A673 (cell line): ENCODE measurements at regions not wholly inside any gene's neighbourhood (a gene's known extent, or its start where the extent isn't known, plus 50 kb on each side); places are given as distances from the start of the nearest gene placed in this dataset.

Experiments
- BruUV-seq: library from RNA; stranded (reverse); fragments of 400-500 nt; replicated peaks from 2 replicates; lab custom pipeline; 2021; lab: Mats Ljungman, UMichigan
- CTCF ChIA-PET: fragments of 300-600 bp; sonication (Branson Sonifier 250); formaldehyde crosslinking; loops from one replicate; lab custom pipeline; 2022; ENCODE audit warnings: antibody characterized with exemption; lab: Charles Lee
- POLR2A ChIA-PET: fragments of 300-600 bp; sonication (Branson Sonifier 250); formaldehyde crosslinking; loops from one replicate; lab custom pipeline; 2022; ENCODE audit warnings: antibody characterized with exemption; ENCODE audit not compliant: low non-redundant PET; lab: Charles Lee
- DNase-seq: peaks from one replicate; pipeline ENCODE4 v3.0.0-alpha.2; 2015; ENCODE audit warnings: low spot score
- H3K27ac ChIP-seq: fragments of 200-600 bp; sonication (generic); 2 replicates; pipeline ENCODE4 v1.5.1; 2016; ENCODE audit warnings: mixed run types, low read depth, mild to moderate bottlenecking, mixed read lengths, antibody characterized with exemption, low read length; ENCODE audit not compliant: poor library complexity, severe bottlenecking
- H3K27me3 ChIP-seq: fragments of 200-600 bp; sonication (generic); replicated peaks from 2 replicates; pipeline ENCODE4 v1.6.1; 2017; ENCODE audit warnings: mixed run types, low read depth, mild to moderate bottlenecking, mixed read lengths, antibody characterized with exemption, low read length; ENCODE audit not compliant: insufficient read depth, poor library complexity
- H3K36me3 ChIP-seq: fragments of 200-600 bp; sonication (generic); 2 replicates; pipeline ENCODE4 v1.6.1; 2016; ENCODE audit warnings: mixed run types, mild to moderate bottlenecking, mixed read lengths, antibody characterized with exemption, low read length; ENCODE audit not compliant: insufficient read depth, poor library complexity, severe bottlenecking
- H3K4me1 ChIP-seq: fragments of 200-600 bp; sonication (generic); 2 replicates; pipeline ENCODE4 v1.6.1; 2017; ENCODE audit warnings: mixed run types, mild to moderate bottlenecking, mixed read lengths, antibody characterized with exemption, low read length; ENCODE audit not compliant: insufficient read depth, poor library complexity, severe bottlenecking
- H3K4me3 ChIP-seq: fragments of 200-600 bp; sonication (generic); 2 replicates; pipeline ENCODE4 v1.5.1; 2016; ENCODE audit warnings: low read depth, mixed run types, mild to moderate bottlenecking, mixed read lengths, low read length; ENCODE audit not compliant: poor library complexity, severe bottlenecking
- H3K9me3 ChIP-seq: fragments of 200-600 bp; sonication (generic); 2 replicates; pipeline ENCODE4 v1.6.1; 2016; ENCODE audit warnings: mixed run types, low read depth, mild to moderate bottlenecking, mixed read lengths, antibody characterized with exemption, low read length; ENCODE audit not compliant: poor library complexity, severe bottlenecking
- CTCF ChIP-seq: fragments of 300-800, 200-600 bp; sonication (generic); conservative IDR thresholded peaks from 2 replicates; pipeline ENCODE4 v1.5.1; 2017; ENCODE audit warnings: low read depth, mild to moderate bottlenecking, antibody characterized with exemption, low read length, moderate library complexity, mixed read lengths
- EZH2 ChIP-seq: fragments of 200-600 bp; sonication (generic); IDR thresholded peaks from 2 replicates; pipeline ENCODE4 v1.6.1; 2017; ENCODE audit warnings: borderline replicate concordance, low read depth, mild to moderate bottlenecking, mixed read lengths, antibody characterized with exemption, low read length; ENCODE audit not compliant: poor library complexity, severe bottlenecking
- intact Hi-C: fragments of 100-400 bp; cut with micrococcal nuclease; formaldehyde crosslinking; loops from one replicate; pipeline ENCODE4 v1.10.0; 2022; ENCODE audit not compliant: unreplicated experiment

DNA sequence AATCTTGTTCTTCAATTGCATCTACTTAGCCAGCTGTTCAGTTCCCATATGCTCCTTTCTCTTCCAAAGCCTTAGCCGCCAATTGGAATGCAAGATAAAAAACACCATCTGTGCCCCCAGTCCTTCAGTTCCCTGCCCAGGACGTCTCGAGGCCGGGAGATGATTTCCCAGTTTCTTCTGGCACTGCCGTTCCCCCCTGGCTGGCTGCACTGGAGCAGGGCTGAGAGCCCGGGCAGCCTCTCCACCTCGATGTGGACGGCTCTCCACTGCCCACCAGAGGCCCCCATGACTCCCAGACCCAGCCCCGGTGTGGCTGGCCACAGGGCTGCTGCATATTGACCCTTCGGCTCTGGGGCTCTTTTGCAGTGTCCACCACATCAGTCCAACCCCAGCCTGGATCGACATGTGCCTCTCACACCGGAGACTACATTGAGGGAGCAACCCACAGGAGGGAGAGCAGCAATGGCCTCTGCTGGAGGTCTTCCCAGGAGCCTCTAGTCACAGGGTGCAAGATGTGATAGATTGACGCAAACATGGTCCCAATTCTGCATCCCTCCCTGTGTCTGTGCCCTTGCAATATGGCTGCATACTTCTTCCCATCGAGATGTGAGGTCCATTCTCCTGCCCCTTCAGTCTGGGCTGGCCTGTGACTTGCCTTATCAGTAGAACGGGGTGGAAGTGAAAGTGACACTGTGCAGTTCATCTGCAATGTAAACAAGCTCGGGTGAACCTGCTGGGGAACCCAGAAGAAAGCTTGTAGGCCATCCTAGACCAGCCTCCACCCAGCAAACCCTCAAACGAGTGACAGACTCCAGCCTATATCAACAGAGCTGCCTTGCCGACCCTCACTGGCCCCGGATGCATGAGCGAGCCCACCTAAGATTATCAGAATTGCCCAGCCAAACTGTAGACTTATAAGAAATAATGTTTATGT lies 52.3 kb upstream of the PRR20G start:
- Histone ChIP-seq H3K4me1 (no peaks in the 10 kb centered on the region), H3K9me3 (no peaks in the 10 kb centered on the region), H3K27ac (no peak overlapping the region), H3K4me3 (no peak overlapping the region), H3K36me3 (no peaks in the 10 kb centered on the region), H3K27me3 (peaks cover 9% of the 10 kb centered on the region)
- POLR2A ChIA-PET, result no interaction called here
- intact Hi-C loops, result no loop called here
- CTCF ChIA-PET, result no interaction called here
- DNase-seq, result no peak
- TF ChIP-seq EZH2, result no peak
- no peak for TF ChIP-seq CTCF
- BruUV-seq, result no TSS peak

- Histone ChIP-seq H3K4me1 (no peaks in the 10 kb centered on the region), H3K27me3 (peaks cover 9% of the 10 kb centered on the region), H3K27ac (no peak overlapping the region), H3K36me3 (no peaks in the 10 kb centered on the region), H3K4me3 (no peak overlapping the region), H3K9me3 (peaks cover 9% of the 10 kb centered on the region)
- DNase-seq, result no peak
- intact Hi-C loops, result no loop called here
- no TSS peak for BruUV-seq
- no peak for TF ChIP-seq EZH2
- no peak for TF ChIP-seq CTCF
- ChIA-PET POLR2A (no interaction called here), CTCF (no interaction called here)
These were observed 51.2 kb upstream of the PRR20G start for GRCh38 chr3:127339016-127339415.

DNA sequence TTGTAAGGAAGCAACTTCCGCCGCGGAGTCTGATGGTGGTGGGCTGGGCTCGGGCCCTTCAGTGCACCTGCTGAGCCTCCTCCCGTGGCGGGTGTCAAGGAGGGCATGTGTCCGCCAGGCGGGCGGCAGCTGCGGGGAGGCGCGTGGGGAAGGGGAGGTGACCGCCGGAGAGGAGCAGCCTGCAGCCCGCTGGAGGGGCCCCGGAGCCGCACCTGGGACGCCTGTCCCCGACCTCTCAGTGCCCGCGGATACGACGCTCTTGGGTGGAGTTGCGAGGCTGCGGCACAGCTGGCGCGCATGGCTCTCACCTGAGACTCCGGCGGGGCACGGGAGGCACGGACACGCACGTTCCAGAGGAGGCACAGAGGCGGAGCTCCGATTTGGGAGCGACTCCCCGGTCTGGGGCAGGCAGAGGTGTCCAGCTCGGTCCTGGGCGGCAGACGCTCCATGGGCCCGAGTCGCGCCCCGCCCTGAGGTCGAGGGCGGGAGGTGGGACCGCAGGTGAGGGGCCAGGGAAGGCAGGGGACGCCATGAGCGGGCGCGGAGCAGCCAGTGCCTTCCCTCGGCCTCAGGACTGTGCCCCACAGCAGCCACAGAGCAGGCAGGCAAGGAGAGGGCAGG lies 50.2 kb upstream of the PRR20G start:
- H3K4me1 ChIP-seq, result no peaks in the 10 kb centered on the region
- POLR2A ChIA-PET, result no interaction called here
- no peak for TF ChIP-seq CTCF
- no peak for TF ChIP-seq EZH2
- no peak overlapping the region for H3K27ac ChIP-seq
- peaks cover 9% of the 10 kb centered on the region for H3K9me3 ChIP-seq
- intact Hi-C loops, result no loop called here
- no peak for DNase-seq
- peaks cover 8% of the 10 kb centered on the region for H3K27me3 ChIP-seq
- CTCF ChIA-PET, result no interaction called here
- no TSS peak for BruUV-seq
- no peaks in the 10 kb centered on the region for H3K36me3 ChIP-seq
- H3K4me3 ChIP-seq, result no peak overlapping the region
